ENCODE measurements at regions not wholly inside any gene's neighbourhood (a gene's known extent, or its start where the extent isn't known, plus 50 kb on each side); places are given as distances from the start of the nearest gene placed in this dataset.

- intact Hi-C loops (cut with DNase I): no loop called here
- no peak for DNase-seq (ENCODE audit: extremely low spot score in 2 of 2)
- H3K9me3 ChIP-seq: no peaks in the 10 kb centered on the region
- H3K27ac ChIP-seq: no peak overlapping the region
- no peaks in the 10 kb centered on the region for H3K27me3 ChIP-seq
- no peaks in the 10 kb centered on the region for H3K36me3 ChIP-seq
- H3K4me1 ChIP-seq: no peaks in the 10 kb centered on the region
- no peak overlapping the region for H3K4me3 ChIP-seq
- TF ChIP-seq POLR2AphosphoS5 (IDR thresholded peaks at IDR 0.05; ENCODE audit: insufficient read depth in 1 of 2, low read depth in 1 of 2) (no peak), POLR2A (IDR thresholded peaks at IDR 0.05) (no peak), CTCF (IDR thresholded peaks at IDR 0.05) (no peak)
These were observed 446.1 kb downstream of the PRELID2 start for GRCh38 chr5:145389047-145389446.

GRCh38 chr5:145385276-145385675 lies 449.9 kb downstream of the PRELID2 start:
- intact Hi-C loops (cut with DNase I): no loop called here
- Histone ChIP-seq H3K4me1 (no peaks in the 10 kb centered on the region), H3K27ac (no peak overlapping the region), H3K27me3 (no peaks in the 10 kb centered on the region), H3K36me3 (no peaks in the 10 kb centered on the region), H3K9me3 (no peaks in the 10 kb centered on the region), H3K4me3 (no peak overlapping the region)
- TF ChIP-seq CTCF (IDR thresholded peaks at IDR 0.05): no peak
- DNase-seq (ENCODE audit: extremely low spot score in 2 of 2): no peak

GRCh38 chr5:145378226-145378625 lies 456.9 kb downstream of the PRELID2 start:
- peaks cover 18% of the 10 kb centered on the region for H3K9me3 ChIP-seq

GRCh38 chr5:145375521-145375920 lies 459.6 kb downstream of the PRELID2 start:
- H3K9me3 ChIP-seq: peaks cover 18% of the 10 kb centered on the region
- intact Hi-C loops (cut with DNase I): no loop called here
- no peak overlapping the region for H3K4me3 ChIP-seq
- DNase-seq (ENCODE audit: extremely low spot score in 2 of 2): no peak
- TF ChIP-seq POLR2AphosphoS5 (IDR thresholded peaks at IDR 0.05; ENCODE audit: insufficient read depth in 1 of 2, low read depth in 1 of 2) (no peak), CTCF (IDR thresholded peaks at IDR 0.05) (no peak), POLR2A (IDR thresholded peaks at IDR 0.05) (no peak)
- no peaks in the 10 kb centered on the region for H3K36me3 ChIP-seq
- no peaks in the 10 kb centered on the region for H3K4me1 ChIP-seq
- no peaks in the 10 kb centered on the region for H3K27me3 ChIP-seq
- H3K27ac ChIP-seq: no peak overlapping the region

More at GRCh38 chr5:145378226-145378625, 456.9 kb downstream of the PRELID2 start:
- Histone ChIP-seq H3K27me3 (no peaks in the 10 kb centered on the region), H3K4me1 (no peaks in the 10 kb centered on the region), H3K4me3 (no peak overlapping the region), H3K36me3 (no peaks in the 10 kb centered on the region), H3K27ac (no peak overlapping the region)
- no peak for TF ChIP-seq POLR2A (IDR thresholded peaks at IDR 0.05)
- TF ChIP-seq CTCF (IDR thresholded peaks at IDR 0.05): no peak
- no peak for TF ChIP-seq POLR2AphosphoS5 (IDR thresholded peaks at IDR 0.05; ENCODE audit: insufficient read depth in 1 of 2, low read depth in 1 of 2)
- intact Hi-C loops (cut with DNase I): no loop called here
- DNase-seq (ENCODE audit: extremely low spot score in 2 of 2): no peak

GRCh38 chr5:145365464-145365863 lies 469.7 kb downstream of the PRELID2 start:
- TF ChIP-seq CTCF (IDR thresholded peaks at IDR 0.05): no peak
- no peak for TF ChIP-seq POLR2A (IDR thresholded peaks at IDR 0.05)
- TF ChIP-seq POLR2AphosphoS5 (IDR thresholded peaks at IDR 0.05; ENCODE audit: insufficient read depth in 1 of 2, low read depth in 1 of 2): no peak
- intact Hi-C loops (cut with DNase I): no loop called here
- Histone ChIP-seq H3K36me3 (no peaks in the 10 kb centered on the region), H3K27ac (no peak overlapping the region), H3K9me3 (no peaks in the 10 kb centered on the region), H3K4me1 (no peaks in the 10 kb centered on the region), H3K27me3 (no peaks in the 10 kb centered on the region), H3K4me3 (no peak overlapping the region)
- no peak for DNase-seq (ENCODE audit: extremely low spot score in 2 of 2)

Data from vagina (tissue), 2 donors.